BJ (cell line): ENCODE measurements at regions not wholly inside any gene's neighbourhood (a gene's known extent, or its start where the extent isn't known, plus 50 kb on each side); places are given as distances from the start of the nearest gene placed in this dataset.
A peak's percentile ranks its signal among the peaks of the same experiment; 100 is the strongest.
"Not testable (repeated sequence)": the region's sequence is repeated elsewhere in the genome, so short reads cannot be mapped to it uniquely, and the experiment has no call there.

Source experiments
- CTCF ChIA-PET: fragments of 350-600 bp; formaldehyde crosslinking; extraction: SDS; loops from one replicate; lab custom pipeline; 2021; ENCODE audit warnings: antibody characterized with exemption, inconsistent platforms; lab: Yijun Ruan, JAX
- POLR2A ChIA-PET: fragments of 300-600 bp; sonication (Branson Sonifier 250); formaldehyde crosslinking; extraction: SDS; loops from one replicate; lab custom pipeline; 2021; ENCODE audit warnings: antibody characterized with exemption; lab: Charles Lee
- DNase-seq: peaks from one replicate; pipeline ENCODE4 v3.0.0-alpha.2; 2011; ENCODE audit warnings: low read depth
- H3K27me3 ChIP-seq: 2 replicates; pipeline ENCODE4 v1.6.0; 2011; ENCODE audit warnings: low read length; ENCODE audit not compliant: control insufficient read depth, insufficient read depth
- H3K36me3 ChIP-seq: 2 replicates; pipeline ENCODE4 v1.5.1; 2011; ENCODE audit warnings: low read length; ENCODE audit not compliant: control insufficient read depth, insufficient read depth
- H3K4me3 ChIP-seq: 2 replicates; pipeline ENCODE4 v1.5.1; 2011; ENCODE audit warnings: low read depth, mild to moderate bottlenecking, control low read depth, low read length
- TF ChIP-seq, protein P1 (sequence below): IDR thresholded peaks from 2 replicates; pipeline ENCODE4 v1.5.1; 2011; ENCODE audit warnings: low read depth, mild to moderate bottlenecking, control low read depth, inconsistent platforms, low read length, moderate library complexity; ENCODE audit not compliant: insufficient read depth

DNA sequence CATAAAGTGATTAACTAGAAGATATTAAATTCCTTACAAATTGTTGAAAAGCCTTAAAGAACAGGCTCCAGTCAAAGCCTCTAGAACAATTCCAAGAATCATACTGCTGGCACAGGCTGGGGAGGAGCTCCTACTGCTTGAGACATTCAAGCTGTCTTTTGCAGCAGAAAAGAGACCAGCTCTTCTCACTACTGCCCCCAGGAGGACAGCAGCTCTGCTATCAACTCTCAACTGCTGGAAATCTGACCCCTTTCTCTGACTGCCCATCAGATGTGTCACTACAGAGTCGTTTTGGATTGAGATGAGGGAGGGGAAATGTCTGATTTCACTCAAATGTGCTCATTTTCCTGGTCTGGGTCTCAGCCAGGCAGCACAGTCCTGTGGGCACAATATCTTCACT lies 421.0 kb downstream of the RPIA start:
- TF ChIP-seq, protein P1, sequence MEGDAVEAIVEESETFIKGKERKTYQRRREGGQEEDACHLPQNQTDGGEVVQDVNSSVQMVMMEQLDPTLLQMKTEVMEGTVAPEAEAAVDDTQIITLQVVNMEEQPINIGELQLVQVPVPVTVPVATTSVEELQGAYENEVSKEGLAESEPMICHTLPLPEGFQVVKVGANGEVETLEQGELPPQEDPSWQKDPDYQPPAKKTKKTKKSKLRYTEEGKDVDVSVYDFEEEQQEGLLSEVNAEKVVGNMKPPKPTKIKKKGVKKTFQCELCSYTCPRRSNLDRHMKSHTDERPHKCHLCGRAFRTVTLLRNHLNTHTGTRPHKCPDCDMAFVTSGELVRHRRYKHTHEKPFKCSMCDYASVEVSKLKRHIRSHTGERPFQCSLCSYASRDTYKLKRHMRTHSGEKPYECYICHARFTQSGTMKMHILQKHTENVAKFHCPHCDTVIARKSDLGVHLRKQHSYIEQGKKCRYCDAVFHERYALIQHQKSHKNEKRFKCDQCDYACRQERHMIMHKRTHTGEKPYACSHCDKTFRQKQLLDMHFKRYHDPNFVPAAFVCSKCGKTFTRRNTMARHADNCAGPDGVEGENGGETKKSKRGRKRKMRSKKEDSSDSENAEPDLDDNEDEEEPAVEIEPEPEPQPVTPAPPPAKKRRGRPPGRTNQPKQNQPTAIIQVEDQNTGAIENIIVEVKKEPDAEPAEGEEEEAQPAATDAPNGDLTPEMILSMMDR, result peak; percentile 41
- CTCF ChIA-PET, DNase-seq: not testable (repeated sequence)

DNA sequence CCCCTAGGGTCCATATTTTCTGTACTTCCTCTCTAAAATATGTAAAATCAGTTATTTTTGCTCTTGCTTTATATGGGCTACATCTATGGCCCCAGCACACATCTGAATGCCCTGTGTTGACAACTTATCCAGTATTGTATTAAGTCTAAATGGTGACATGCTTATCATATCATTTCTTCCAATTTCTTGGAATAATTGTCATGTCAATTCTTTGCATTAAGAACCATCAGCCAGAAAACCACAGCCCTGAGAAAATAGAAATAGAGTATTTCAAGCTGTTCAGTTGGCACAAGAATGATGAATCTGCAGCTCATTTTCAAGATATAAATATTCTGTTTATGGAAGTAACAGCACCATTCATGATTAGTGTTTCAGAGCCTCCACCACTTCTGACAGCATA lies 421.8 kb downstream of the RPIA start:
- H3K36me3 ChIP-seq, CTCF ChIA-PET, POLR2A ChIA-PET: not testable (repeated sequence)

More for the DNA sequence above, 421.0 kb downstream of the RPIA start:
- POLR2A ChIA-PET, H3K36me3 ChIP-seq, H3K4me3 ChIP-seq, H3K27me3 ChIP-seq: not testable (repeated sequence)

DNA sequence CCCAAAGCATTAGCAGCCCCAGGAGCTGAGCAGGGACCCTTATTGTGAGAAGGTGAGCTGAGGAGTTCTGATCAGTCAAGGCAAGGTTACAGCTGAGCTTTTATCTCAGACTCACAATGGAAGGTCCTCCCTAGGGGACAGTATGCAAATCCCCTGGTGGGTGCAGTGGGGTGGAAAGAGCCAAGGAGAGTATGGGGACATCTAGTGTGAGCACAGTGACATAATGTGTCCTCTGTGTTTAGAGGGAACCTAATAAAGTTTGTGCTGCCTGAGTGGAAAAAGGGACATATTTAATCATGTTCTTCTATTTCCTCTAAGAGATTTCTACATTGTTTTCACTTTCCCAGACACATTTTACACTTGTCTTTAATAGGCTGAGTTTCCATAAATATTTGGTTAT lies 438.0 kb downstream of the RPIA start:
- H3K27me3 ChIP-seq, H3K36me3 ChIP-seq, DNase-seq, H3K4me3 ChIP-seq, POLR2A ChIA-PET, CTCF ChIA-PET: not testable (repeated sequence)

More for the DNA sequence above, 421.8 kb downstream of the RPIA start:
- not testable (repeated sequence) for DNase-seq, H3K27me3 ChIP-seq, H3K4me3 ChIP-seq

DNA sequence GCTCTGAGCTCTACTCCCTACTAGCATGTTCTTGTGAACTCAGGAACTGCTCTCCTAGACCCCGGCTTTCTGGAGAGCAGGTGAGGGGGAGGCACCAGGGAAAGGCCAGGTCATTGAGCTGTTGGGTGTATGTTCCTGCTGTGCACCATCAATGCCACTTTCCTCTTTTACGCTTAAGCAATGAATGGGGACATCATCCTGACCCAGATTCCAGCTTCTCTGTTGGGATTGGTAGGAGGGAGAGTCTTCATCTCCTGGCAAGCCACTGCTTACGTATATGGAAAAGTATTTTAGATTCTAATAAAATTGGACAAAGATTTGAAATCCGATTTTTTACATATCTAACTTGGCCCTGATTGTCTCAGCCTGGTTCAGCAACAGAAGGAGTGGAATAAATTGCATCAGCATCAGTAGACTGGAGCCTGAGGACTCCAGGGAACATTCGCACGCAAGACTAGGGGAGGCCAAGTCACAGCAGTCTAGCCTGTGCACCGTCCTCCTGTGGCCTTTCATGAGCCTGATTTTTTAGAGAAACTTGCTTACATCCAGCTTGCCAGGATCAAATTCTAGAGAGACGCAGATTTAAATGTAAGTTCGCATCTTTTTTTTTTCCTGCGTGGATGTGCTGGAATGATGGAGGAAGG lies 439.3 kb downstream of the RPIA start:
- H3K36me3 ChIP-seq, H3K4me3 ChIP-seq, CTCF ChIA-PET, H3K27me3 ChIP-seq, POLR2A ChIA-PET, DNase-seq: not testable (repeated sequence)

DNA sequence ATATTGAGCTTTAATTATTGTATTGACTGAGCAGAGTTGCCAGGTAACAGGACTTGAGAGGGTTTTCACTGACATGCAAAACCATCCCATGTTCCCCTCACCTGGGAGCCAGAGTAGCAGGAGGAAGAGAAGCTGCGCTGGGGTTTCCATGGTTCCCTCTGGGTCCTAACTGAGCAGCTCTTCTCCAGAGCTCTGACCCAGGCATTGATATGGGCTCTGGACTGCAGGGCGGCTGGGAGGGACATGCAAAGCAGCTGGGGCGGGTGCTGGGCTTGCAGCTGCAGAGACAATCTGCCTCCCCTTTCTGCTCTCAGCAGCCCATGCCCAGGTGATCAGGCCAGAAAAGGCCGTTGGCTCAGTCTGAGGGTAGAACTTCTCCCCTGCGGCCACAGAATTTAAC lies 451.5 kb downstream of the RPIA start:
- H3K27me3 ChIP-seq, POLR2A ChIA-PET, CTCF ChIA-PET, DNase-seq, H3K4me3 ChIP-seq, H3K36me3 ChIP-seq: not testable (repeated sequence)

DNA sequence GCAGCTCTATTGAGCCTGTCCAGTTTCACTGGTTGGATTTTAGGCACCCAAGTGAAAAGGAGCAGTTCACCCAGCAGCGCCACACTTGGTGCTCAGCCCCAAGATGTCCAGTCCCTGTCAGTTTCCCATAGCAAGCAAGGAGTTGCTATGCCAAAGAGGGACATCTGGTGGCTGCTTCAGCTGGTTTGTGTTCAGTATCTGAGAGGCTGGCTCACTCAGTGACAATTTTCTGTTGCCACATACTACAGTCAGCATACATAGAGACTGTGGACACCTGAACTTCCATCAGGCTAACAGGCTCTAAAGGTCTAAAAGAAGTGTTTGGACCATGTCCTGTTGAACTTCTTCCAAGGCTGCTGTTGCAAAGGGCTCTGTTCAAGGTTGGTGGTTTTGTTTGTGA lies 453.9 kb downstream of the RPIA start:
- CTCF ChIA-PET, POLR2A ChIA-PET, H3K27me3 ChIP-seq, DNase-seq, H3K36me3 ChIP-seq, H3K4me3 ChIP-seq: not testable (repeated sequence)

DNA sequence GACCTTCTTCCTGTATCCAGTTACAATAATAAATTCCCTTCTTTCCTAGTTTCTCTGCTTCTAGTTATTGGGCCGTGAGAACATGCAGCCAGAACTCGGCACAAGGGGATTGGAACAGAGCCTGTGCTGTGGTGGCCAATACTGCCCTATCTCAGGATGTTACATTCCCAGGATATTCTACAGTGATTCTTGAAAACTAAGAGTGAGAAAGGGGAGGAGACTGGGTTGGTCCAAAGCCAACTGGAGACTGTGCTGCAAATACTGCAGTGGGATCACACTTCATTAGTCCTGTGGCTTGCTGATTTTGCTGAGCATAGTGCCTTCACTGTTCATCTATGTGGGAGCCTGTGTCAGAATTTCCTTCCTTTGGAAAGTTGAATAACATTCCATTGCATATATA lies 456.8 kb downstream of the RPIA start:
- H3K27me3 ChIP-seq, POLR2A ChIA-PET, H3K4me3 ChIP-seq, CTCF ChIA-PET, H3K36me3 ChIP-seq, DNase-seq: not testable (repeated sequence)

DNA sequence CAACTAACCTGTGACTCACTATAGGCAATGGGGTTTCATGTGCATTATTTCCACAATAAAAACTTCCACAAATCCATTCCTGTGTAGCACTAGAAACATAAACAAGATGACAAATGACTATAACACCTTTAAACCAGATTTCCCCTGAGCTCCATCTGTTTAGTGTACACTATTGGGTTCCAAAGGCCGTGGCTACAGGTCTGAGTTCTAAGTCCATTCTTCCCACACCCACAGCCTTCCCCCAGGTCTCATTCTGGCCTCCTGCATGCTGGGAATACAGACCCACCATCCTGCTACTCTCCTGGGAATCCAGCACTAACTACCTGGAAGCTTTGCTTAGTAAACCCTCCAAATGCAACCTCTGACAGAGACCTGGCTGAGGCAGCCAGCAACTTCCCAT lies 460.2 kb downstream of the RPIA start:
- H3K4me3 ChIP-seq, H3K27me3 ChIP-seq, POLR2A ChIA-PET, DNase-seq, CTCF ChIA-PET, H3K36me3 ChIP-seq: not testable (repeated sequence)

DNA sequence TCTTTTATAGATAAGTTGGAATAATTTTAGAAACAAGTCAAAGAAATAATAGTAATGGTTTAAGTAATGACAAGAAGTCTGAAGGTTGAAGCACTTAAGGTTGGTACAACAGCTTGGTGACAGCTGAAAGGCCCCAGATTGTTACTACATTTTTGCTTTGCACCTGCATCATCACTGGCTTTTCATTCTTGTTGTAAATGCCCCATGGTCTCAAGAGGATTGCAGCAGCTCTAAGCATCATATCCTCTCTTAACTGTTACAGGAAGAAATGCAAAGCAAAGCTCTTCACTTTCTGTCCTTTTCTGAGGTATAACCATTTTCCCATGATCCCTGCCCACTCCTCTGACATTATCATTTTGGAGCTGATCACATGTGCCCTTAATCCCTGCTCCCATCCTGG lies 461.0 kb downstream of the RPIA start:
- H3K4me3 ChIP-seq, H3K36me3 ChIP-seq, DNase-seq, POLR2A ChIA-PET, H3K27me3 ChIP-seq: not testable (repeated sequence)
- CTCF ChIA-PET, result interaction anchor here (1.3 kb wide), 1 partner anchor 272 kb away, joined by 3 read pairs; no protein-coding TSS in a partner anchor

DNA sequence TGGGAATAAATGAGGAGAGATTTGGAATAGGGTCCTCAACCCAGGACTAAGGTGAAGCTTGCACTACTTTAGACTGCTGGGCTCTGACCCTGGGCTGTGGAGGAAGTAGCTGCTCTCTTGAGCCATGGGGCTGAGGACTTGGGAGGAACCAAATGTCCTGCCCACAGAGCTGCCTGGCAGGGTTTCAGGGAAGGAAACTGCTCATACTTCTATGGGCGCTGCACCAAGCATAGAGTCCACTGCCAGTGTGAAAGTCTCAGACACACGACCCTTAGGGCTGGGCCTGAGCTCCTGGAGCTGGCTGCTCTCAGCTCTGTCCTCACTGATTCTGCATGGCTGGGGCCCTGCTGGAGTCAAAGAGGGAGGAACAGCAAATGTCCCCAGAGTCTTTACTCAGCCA lies 461.7 kb downstream of the RPIA start:
- H3K27me3 ChIP-seq, DNase-seq, H3K36me3 ChIP-seq, H3K4me3 ChIP-seq, POLR2A ChIA-PET: not testable (repeated sequence)
- CTCF ChIA-PET, result interaction anchor here (1.3 kb wide), 1 partner anchor 273 kb away, joined by 3 read pairs; no protein-coding TSS in a partner anchor
